Fibroblast of gingiva (primary cell): ENCODE measurements at regions not wholly inside any gene's neighbourhood (a gene's known extent, or its start where the extent isn't known, plus 50 kb on each side); places are given as distances from the start of the nearest gene placed in this dataset.
"Not testable (repeated sequence)": the region's sequence is repeated elsewhere in the genome, so short reads cannot be mapped to it uniquely, and the experiment has no call there.

Experiments used
- DNase-seq: peaks from one replicate; pipeline ENCODE4 v3.0.0-alpha.2; 2011; ENCODE audit warnings: low read depth

DNA sequence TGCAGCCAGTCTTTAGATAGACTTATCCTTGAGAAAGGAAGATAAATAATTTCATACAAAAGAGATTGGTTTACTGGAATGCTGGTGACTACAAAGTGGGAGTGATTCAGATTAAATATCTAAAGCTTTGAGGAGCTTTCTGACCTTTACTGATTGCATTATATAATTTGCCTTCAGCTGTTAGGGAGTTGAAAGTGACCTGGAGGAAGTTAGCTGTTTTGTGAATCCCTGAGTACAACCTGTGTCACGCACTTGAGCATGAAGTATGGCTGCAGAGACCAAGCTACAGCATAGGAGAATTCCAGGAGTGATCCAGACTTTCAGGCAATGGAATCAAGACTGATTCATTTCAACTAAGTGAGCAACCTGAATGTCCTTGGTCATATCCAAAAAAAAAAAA lies 1848.3 kb upstream of the RAG2 start:
- no peak for DNase-seq

DNA sequence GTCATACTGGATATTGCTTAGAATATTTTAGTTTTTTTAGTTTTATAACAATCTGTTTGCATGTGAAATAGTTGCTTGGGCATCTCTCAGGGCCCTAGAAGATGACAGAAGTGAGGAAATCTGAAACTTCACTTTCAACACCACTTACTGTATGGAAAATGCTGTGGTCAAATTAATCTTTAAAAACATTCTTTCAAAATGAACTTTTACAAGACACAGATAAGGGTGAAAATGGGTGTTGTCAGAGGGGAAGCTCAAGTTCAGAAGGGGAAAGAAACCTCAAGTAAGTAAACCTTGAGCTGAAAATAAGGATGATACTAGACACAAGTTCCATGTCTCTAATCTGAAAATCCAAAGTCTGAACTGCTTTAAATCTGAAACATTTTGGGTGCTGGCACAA lies 1840.1 kb upstream of the RAG2 start:
- no peak for DNase-seq

DNA sequence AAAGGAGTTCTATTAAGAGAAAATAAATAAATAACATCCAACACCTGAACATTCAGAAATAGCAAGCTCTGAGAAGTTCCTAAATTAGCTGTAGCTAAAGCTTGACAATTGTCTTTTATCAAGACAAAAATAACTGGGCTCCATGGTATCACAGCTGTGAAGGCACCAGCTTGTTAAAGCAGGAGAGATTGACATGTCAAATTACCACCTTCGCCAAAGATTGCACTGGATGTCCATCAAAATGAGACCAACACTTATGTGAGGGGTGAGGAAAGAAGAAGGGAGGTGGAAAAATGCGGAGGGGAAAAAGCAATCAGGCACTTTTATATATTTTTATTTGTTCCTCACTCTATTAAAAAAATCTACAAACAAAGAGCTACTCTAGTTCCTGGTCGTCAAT lies 1827.5 kb upstream of the RAG2 start:
- DNase-seq, result no peak

DNA sequence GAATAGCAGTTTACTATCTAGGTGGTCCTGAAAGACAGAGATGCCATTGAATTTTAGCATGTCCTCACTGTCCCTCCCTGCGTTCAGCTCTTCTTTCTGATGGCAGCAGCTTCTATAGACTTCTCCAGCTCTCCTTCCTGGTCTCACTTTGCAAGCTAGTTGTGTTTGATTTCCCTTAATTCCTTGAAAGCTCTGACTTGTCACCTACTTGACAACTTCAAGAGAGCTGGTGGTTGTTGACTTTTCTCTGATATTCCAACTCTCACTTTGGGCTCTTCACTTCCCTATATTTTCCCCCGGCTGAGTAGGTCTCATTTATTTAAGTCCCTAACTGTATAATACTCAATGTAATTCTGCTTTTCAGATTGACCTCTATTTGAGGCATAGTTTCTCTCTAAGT lies 1825.0 kb upstream of the RAG2 start:
- DNase-seq, result no peak

DNA sequence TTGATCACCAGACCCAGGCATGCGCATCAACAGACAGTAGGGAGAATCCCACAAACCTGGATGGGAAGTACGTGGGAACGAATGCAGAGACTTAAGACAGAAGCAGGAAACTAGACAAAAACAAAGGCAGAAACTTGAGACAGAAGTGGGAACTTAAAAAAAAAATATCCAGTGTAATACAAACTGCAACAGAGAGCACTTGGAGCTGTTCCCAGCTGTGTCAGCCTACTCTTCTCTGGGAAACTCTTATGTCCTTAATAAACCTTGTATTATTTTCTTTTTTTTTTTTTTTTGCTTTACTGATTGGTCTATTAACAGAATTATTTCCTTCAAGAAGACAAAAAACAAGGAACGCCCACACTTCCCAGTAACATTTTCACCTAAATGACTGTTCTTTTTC lies 1818.1 kb upstream of the RAG2 start:
- no peak for DNase-seq

DNA sequence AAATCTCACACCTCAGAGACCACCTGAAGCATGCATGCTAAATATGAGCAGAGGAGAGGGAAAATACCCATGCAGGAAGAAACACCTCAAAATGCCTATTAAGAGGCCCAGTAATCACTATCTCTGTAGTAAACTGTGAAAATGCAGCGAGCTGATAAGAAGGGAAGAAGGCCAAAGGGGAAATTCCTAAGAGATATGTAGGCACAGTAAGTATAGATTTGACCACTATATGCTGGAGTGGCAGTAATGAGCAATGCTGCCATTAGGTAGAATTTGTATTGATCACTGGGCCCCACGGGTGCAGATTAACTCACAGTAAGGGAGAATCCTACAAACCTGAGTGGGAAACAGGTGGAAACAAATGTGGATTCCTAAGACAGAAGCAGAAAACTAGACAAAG lies 1813.1 kb upstream of the RAG2 start:
- DNase-seq, result no peak

DNA sequence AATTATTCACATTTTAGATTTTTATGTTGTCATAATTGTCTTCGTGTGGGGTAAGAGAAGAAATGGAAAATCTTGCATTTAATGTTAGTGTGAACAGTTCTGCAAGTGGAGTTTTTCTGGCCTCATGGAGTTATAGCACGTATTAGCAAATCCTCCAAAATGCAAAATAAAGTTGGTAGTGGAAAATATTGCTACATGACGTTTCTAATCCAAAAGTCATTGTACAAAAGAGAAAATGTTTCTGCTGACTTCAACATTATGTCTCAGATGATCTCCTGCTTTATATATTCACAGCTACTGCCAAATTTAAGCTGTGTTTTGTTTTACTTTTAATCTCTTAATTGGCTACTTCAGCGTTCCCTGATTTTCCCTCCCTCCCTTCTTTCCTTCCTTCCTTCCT lies 1804.0 kb upstream of the RAG2 start:
- DNase-seq, result no peak

DNA sequence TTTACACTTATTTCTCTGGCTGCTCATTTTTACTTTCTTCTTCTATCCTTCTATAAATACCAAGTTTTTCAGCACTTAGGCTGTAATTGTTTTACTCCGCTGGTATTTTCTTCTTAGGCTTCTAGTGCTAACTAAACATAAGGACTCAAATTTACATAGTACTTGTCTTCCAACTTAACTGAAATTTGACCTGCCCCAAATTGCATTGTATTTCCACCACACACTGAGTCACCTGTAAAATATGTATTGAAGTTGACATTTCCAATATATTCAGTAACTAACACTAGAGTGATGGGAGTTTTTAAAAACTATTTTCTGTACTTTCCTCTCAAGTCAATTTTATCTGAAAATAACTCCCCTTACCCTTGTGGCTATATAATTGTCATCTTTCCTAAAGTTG lies 1794.1 kb upstream of the RAG2 start:
- no peak for DNase-seq

DNA sequence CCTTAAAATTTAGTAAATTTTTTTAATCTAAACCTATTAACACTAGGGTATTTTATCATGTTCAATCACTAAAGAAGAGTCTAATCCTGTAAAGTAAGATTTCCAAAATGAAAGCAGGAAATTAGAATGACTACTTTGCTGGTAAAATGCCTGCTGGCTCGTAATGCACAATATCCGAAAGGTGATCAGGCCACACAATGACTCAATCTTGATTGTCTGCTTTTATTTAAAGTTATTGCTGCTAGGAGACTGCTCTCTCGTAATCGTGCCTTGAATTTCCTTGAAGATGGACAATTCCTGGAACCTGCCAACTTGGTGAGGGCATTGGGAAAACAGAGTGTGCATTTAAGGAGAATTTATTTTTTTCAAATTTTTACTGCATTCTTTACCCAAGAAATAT lies 1786.5 kb upstream of the RAG2 start:
- DNase-seq, result peak; percentile 2

DNA sequence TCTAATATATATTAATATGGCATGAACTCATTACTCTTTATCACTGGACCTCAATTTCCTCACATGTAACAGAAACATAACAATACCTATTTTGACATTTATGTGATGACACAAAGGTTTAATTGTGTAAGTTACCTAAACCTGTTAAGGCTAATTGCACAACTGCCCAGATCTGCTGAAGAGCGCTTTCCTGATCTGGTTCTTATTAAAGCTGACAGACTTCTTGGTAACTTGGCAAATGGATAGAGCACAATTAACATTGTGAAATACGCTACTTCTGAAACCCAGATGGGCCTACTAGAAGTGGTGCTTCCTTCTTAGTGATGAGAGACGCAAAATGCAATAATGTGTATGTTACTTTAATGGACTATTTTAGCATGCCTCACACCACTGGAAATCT lies 1767.2 kb upstream of the RAG2 start:
- no peak for DNase-seq

DNA sequence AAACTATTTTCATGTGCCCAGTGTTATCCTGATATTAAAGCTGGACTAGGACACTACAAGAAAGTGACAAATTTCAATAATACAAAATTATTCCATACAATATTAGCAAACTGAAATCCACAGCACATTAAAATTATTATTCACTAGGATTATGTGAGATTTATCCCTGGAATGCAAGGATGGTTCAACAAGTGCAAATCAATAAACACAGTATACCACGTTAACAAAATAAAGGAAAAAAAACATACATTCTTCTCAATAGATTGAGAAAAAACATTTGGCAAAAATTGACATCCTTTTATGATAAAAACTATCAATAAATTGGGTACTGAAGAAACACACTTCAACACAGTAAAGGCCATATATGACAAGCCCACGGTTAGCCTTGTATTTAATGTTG lies 1758.2 kb upstream of the RAG2 start:
- DNase-seq, result no peak

DNA sequence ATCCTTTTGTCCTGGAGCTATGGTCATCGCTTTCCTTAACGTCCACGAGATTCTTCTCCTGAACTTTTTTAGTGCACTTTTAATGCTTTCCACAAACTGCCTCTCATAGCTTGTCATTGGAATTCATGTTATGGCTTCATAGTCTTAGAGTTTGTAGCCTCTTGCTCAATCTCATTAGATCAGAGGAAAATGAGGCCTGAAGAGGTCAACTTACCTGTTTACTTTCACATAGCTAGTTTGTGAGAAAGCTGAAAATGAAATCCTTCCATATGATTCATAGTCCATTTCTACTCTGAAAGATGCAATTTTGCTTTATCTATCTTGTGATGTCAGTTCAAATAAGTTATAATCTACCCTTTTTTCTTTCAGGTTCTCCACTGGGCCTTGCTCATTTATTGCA lies 1747.2 kb upstream of the RAG2 start:
- no peak for DNase-seq

DNA sequence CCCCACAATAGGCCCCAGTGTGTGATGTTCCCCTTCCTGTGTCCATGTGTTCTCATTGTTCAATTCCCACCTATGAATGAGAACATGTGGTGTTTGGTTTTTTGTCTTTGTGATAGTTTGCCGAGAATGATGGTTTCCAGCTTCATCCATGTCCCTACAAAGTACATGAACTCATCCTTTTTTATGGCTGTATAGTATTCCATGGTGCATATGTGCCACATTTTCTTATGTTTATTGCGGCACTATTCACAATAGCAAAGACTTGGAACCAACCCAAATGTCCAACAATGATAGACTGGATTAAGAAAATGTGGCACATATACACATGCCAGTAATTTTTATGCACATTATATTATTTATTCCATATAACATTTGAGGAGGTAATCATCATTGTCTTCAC lies 1743.6 kb upstream of the RAG2 start:
- not testable (repeated sequence) for DNase-seq

DNA sequence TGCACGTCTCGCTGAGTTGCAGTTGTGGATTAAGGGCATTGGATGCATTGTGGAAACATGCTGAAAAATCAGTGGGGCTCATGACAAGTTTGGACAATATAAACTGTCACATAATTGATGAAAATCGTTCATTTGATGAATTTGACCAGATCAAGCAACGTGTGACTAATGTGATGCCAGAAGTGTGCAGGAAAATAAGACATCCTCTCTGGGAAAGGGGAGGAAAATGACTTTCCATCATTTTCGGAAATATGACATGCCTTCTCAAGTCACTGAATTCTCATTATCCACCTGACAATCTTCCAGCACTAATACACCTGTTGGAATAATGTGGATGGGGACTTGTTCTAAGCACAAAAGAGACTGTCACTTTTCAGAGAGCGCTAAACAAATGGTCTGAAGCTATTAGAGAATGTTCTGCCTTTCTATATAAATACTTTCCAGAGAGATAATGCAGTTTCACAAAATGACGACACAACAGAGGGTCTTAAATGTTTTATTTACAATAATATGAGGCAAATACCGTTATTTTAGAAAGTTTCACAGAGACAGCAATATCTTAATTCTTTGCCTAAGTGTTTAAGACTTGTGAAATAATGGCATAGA lies 1741.9 kb upstream of the RAG2 start:
- DNase-seq, result no peak

DNA sequence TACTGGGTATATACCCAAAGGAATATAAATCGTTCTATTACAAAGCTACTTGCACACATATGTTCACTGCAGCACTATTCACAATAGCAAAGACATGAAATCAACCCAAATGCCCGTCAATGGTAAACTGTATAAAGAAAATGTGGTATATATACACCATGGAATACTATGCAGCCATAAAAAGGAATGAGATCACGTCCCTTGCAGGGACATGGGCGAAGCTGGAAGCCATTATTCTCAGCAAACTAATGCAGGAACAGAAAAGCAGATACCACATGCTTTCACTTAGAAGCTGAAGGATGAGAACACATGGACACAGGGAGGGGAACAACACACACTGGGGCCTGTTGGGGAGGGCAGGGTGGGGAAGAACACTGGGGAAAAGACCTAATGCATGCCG lies 1740.0 kb upstream of the RAG2 start:
- DNase-seq, result not testable (repeated sequence)

DNA sequence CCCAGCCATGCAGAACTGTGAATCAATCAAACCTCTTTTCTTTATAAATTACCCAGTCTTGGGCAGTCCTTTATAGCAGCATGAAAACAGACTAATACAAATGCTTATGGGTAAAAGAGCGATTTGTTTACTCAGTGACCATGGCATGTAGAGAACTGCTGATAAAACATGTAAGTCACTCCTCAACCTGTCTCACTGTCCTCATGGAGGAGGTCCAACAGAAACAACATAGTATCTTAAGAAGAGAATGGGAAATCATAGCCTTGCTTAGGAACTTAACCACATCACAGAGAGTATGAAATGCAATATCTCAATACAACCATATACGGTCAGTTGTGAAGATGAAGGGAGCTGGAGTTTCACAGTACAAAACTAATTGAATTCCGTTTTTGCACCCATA lies 1734.0 kb upstream of the RAG2 start:
- DNase-seq, result no peak

DNA sequence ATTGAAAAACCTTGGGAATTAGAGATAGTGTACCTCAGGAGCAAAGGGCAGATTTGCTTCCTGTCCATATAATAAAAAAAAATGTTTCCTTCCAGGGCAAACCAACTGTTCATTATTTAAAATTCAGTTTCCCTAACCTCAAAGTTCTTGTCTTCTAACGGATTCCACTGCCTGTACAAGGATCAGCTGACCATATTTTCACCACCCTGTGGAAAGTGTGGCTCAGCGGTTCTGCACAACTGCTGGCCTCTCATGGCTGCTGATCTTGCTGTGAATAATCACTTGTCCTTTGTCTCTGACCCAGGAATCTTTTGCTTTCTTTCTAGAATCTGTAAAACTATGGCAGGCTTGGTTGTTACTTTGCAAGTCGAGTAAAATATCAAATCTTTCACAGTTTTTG lies 1732.5 kb upstream of the RAG2 start:
- no peak for DNase-seq

DNA sequence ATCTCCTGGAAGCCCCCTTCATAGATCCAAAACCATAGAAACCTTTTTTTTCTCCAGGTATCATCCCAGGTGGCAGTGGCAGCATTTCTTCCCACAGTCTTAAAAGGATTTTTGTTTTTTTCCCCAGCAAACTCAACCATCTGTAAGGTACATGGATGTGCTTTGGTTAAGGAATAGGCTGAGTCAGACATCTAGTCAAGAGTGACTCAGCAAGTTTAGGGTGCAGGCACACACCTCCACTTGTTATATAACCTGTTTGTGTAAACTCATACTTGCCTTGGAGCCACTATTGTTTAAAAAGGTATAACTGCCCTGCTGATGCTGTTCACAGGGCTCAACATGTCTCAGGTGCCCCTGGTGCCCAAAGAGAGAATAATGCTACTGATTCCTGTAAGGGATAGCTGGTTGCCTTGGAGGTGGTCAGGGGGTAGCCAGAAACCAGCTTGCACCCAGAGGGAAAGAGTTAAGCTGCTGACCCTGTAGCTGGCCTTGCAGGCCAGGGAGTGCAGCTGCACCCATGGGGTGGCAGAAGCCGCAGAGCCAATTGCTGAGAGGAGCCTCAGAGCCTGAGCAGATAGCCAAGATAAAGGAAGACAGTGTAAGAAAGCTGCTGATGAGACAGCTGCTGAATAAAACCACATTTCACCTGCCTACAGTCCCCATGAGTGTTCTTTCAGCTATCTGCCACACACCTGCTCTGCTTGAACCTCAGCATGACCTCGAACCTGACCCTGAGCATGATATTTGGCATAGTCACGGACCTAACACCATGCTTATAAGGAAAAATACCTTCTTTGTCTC lies 1726.1 kb upstream of the RAG2 start:
- no peak for DNase-seq

DNA sequence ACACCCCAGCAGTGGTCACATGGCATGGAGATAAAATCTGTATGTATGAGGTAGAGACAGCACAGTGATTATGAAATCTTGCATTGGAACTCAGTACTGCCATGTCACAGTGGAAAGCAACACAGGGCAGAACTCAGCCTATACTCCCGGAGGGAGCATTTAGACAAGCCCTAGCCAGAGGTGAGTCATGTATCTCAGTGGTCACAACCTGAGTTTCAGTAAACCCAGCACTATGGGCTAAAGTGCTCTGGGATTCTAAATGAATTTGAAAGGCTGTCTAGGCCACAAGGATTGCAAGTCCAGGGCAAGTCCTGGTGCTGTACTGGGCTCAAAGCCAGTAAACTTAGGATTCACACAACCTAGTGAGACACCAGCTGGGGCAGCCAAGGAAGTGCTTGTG lies 1717.1 kb upstream of the RAG2 start:
- DNase-seq, result no peak

DNA sequence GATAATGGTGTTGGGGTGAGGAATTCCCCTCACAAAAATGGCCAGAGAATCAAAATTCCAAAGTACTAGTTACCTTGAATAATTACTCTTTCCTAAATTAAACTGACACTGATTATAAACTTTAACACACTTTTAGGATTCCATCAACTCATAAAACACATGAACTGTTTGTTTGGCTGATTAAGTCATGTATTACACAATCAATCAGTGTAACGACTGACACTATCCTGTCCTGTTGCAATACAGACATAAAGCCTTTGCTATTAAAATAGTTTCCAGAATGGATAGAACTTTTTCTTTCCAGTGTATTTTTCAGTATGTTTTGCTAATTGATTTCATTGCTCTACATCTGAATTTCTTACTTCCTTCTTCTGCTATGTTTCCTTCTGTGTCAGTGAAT lies 1709.4 kb upstream of the RAG2 start:
- no peak for DNase-seq

DNA sequence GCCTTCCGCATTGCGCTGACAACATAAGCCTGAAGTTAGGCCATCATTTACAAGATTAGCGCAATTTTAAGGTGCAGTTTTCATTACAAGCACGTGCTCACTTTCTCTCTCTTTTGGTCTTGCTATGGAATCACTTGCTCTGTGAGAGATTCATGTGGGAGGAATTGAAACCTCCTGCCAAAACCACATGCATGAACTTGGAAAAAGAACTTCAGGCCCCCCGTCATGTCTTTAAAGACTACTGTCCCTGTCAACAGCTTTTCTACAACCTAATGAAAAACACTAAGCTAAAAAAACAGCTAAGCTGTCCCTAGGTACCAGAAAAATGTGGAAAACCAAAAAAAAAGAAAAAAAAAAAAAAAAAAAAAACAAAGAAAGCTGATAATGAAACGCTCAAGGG lies 1707.6 kb upstream of the RAG2 start:
- no peak for DNase-seq

DNA sequence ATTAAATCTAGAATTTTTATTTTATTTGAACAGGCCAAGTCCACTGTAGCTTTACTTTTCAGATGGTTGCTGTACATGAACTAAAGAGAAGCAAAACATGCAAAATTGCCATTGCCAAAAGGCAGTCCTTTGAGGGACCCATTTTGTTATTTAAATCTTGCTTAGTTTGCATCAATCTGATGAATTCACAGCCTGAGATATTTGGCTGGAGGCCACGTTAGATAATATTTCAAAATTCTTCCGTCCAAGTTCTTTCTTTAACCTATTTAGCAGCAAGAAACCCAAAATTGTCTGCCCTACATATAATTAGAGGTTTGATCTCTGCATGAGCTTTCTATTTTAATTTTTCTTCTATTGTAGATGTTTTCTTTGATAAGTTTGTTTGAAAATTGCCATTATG lies 1706.9 kb upstream of the RAG2 start:
- no peak for DNase-seq

DNA sequence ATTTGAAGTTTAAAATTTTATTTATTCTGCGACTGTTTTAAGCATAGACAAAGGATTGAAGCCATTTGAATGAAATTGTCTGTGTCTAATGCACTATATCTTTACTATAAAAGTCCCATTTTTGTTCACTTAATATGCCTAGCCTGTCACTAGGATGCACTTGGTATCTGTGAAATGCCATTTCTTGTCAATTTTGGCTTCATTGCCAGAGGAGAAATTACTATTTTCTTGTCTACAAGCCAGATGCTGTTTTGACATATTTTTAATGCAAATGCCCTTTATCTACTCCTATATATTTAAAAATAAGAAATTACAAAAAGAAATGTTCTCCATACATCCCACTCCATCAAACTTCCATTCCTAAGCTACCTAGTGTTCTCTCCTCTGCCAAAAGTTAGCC lies 1704.5 kb upstream of the RAG2 start:
- no peak for DNase-seq

DNA sequence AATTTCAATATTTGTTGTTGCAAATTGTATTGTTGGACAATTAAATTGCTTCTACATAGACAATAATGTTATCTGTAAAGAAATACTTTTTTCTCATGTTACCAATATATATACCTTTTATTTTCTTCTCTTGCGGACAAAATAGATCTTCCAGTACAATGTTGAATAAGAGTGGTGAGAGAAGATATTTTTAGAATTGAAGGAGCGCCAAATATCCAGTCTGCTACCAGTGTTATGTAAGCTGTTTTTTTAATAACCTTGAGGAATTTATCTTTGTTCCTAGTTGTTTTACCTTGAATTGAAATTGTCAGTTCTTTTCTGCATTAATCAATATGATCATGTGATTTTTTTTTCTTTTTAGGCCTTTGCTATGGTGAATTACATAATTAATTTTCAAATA lies 1702.5 kb upstream of the RAG2 start:
- no peak for DNase-seq
